ENCODE measurements at regions not wholly inside any gene's neighbourhood (a gene's known extent, or its start where the extent isn't known, plus 50 kb on each side); places are given as distances from the start of the nearest gene placed in this dataset.
"Not testable (repeated sequence)": the region's sequence is repeated elsewhere in the genome, so short reads cannot be mapped to it uniquely, and the experiment has no call there.

- not testable (repeated sequence) for TF ChIP-seq EZH2phosphoT487, CTCF (IDR thresholded peaks at IDR 0.05)
These were observed 200.1 kb upstream of the TRPC7 start for GRCh38 chr5:136565457-136565856.

Data from neural progenitor cell (in vitro differentiated cells).